NCI-H2081 (cell line): ENCODE measurements at regions not wholly inside any gene's neighbourhood (a gene's known extent, or its start where the extent isn't known, plus 50 kb on each side); places are given as distances from the start of the nearest gene placed in this dataset.

Experiments
- DNase-seq, 2 experiments: peaks; one replicate each; lab custom pipeline; 2025; lab: John Stamatoyannopoulos, UW

DNA sequence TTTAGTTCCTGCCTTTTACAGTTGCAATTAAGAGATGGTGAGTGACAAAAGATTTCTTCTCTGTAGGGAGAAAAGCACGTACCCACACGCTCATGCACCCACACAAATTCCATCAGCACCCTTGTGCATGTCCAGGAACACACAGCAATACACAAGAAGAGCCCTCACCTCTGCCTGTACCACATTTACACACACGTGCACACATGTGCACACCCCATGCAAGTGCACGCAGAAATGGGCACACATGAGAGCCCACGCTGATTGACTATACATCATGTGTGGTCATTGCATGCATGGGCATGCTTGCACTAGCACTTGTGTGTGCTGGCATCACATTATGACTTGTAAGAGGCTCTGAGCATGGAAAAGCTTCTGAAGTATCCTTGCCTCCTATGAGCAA lies 70.5 kb downstream of the SERPINA3 start:
- no peak for DNase-seq

DNA sequence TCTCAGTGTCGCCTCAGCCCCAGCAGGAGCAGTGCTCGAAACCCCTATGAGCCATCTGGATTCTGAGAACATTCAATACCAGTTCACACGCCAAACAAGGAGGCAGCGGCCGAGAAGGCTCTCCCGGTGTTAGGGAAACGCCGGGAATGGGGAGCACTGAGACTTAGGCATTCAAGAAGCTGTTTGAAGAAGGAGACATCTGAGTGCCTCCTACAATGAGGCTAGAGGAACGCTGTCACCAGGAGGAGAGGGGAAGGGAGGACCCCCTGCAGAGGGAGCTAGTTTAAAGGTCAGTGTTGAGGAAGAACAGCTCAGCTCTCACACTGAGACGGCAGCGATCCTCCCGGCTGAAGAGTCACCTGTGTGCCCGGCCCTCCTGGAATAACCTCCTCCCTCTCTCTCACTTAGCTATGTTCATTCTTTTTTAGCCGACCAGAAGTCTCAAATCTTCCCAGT lies 69.9 kb downstream of the SERPINA3 start:
- DNase-seq = no peak

DNA sequence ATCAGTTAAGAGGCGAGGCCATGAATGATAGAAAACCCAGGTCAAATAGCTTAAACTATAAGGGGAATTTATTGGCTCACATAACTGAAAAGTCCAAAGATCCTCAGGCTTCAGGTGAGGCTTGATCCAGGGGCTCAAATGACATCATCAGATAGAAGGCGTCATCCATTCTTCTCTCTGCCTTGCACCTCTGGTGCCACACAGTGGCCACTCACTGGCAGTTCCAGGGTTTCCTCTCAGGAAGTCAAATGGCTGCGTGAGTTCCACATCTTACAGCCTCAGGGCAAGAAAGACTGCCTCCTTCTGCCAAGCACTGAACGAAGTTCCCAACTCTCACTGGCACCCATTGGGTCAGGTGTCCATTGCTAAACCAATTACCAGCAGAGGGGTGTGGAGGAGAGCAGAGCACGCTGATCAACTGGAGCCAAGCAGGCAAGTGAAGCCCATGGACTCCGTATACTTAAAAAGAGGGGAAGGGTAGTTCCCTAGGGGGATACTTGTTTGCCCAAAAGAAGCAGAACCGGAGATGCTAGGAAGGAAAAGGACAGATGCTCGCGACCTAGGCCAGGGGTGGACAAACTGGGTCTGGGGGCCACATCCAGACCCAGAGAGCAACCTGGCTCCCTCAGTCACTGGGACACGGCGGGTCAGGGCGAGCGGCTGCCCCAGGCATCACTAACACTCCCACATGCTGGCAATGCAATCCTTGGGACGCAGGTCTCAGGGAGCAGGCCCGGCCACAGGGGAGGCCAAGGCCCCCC lies 69.3 kb downstream of the SERPINA3 start:
- no peak for DNase-seq

DNA sequence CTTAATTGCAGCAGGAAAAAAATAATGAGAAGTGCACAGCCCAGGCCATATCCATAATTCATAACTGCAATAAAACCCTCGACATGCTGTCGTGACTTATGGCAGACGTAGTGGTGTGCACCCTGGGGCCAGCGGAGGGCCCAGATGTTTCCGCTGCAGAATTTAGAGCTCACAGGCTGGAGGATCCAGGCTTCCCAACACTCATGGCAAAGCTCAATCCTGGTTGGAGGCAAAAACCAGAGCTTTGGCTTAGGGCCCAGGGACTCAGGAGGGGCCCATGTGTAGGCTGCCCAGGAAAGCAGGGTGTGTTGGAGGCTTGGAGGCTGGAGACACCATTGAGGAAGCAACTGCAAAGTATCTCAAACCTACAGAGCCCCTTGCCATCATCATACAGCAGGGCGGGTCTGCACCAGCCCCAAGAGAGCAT lies 68.7 kb downstream of the SERPINA3 start:
- no peak for DNase-seq

DNA sequence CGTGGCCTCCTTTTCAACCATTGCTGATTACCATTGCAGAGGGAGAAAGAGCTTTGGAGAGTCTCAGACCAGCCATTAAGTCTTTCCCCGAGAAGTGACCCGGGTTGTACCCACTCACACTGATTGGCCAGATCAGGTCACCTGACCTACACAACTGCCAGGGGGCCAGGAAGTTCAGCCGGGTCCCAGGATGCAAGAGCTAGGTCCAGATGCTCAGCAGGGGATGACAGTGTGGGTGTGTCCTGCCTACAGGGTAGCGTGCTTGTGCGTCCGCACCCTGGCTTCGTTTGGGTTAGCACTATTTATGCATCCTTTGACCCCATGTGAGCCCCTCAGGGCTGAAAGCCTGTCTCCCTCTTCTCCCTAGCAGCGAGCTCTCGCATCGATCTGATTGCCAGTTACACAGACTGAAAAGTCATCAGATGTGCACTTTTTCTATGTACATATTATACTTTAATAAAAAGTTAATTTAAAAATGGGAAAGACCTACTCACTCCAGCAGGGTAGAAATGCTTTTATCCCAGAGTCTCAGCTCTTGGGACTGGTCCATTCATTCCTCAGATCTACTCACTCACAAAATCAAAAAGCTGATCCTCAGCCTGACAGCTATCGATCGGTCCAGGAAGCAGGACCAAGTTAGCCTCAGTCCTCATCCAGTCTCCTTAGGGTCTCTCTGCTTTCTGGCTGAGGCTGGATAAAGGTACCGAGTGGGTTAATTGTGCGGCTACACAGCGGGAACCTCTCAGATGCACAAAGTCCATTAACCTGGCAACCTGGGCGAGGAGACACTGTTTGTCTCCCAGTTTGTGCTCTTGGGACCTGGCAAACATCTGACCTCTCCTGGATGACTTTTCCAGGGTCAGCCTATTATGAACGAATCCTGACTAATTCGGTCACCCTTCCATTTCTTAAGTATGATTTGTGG lies 68.0 kb downstream of the SERPINA3 start:
- no peak for DNase-seq

DNA sequence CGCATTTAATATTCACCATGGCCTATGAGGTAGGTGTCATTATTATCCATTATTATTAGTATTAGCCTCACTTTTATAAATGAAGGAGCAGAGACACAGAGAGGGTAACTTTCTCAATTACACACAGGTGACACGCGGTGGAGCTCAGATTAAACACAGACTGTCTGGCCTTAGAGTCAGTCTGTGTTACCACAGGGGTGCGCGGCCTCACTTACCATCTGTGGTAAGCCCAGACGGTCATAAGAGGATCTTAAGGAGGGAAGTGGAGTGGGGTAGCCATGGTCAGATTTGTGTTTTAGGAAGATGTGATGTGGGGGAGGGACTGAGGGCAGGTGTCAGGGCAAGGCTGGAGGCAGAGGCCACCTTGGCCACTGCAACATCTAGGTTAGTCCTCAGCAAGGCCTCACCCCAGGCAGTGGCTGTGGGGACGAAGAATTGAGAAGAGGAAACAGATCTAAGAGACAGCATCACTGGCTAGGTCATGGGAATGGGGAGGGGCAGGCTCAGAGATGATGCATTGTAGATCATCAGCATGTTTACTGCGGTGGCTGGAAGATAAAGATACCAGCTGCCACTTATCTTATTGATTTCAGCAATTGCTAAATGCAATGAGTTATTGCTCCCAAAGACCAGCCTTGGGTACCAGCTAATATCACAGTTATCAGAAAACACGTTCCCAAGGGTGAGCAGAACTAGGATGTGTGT lies 67.1 kb downstream of the SERPINA3 start:
- no peak for DNase-seq

DNA sequence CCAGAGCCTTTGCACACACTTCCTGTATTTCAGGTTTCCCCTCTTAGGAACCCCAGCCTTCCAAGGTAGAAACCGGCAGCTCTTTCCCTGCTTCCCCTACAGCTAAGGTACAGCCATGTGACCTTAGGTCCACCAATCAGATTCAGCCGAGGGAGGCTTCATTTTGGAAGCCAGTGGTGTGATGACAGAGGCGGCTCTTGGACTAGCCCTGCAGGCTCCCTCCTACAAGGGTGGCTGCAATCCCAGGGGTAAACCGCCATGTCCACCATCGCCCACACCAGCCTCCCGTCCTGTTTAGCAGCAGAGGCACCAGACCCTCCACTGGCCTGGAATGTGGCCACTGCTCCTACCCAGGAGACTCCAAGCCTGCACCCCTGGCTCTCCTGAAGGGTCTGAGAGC lies 65.6 kb downstream of the SERPINA3 start:
- DNase-seq = no peak

DNA sequence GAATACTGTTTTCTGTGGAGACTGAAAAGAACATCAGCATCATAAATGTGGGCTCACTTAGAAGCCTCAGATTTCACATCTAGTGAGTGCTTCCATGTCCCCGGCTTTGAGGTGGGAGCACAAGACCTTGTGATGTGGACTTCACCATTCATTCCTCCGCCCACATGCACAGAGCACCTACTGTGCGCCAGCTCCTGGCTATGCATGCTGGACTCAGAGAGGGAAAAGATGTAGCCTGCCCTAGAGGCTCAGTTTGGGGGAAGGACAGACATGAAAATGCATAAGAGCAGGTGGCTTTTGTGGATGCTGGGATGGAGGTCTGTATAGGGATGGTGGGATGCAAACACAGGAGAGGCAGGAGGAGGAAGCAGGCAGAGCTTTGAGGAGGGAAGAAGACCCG lies 65.0 kb downstream of the SERPINA3 start:
- DNase-seq = no peak

DNA sequence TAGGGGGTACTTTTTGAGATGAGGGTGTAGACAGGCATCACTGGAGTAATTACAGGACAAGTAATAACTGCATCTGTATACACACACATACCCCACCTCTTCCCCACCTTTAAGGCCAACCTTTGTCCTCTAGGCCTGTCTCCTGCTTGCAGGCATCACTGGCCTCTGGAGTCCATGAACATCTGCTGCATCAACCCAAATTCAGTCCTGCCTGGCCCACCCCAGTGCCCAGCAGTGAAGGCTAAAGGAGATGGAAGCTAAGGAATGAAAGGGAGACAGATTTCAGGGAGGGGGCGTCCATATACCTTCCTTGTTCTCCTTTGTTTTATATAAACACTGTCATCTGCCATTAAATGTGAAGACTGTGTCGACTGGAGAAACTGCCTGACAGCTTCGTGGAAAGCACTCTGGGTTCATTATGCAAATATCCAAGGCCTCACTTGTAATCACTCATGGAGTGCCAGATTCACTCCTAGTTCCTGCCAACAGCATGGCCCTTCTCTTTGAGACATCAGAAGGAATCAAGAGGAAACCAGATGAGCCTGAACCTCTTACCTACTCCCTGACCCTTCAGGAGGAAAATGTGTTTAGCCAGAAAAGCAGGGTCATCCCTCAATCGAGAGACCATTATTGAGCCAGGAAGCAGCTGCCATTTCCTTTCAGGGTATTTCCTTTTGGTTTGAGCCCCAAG lies 64.4 kb downstream of the SERPINA3 start:
- DNase-seq = no peak

DNA sequence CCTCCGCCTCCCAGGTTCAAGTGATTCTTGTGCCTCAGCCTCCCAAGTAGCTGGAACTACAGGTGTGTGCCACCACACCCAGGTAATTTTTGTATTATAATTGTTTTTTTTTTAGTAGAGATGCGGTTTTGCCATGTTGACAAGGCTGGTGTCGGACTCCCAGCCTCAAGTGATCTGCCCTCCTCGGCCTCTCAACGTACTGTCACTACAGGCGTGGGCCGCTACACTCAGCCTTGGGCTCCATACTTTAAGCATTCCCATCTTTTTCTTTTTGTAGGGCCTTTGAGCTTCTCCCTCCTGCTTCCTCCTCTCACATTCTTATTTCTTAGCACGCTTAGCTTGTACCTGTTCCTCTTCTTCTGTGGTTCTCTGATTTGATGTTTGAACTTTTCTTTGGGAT lies 62.8 kb downstream of the SERPINA3 start:
- DNase-seq = no peak

DNA sequence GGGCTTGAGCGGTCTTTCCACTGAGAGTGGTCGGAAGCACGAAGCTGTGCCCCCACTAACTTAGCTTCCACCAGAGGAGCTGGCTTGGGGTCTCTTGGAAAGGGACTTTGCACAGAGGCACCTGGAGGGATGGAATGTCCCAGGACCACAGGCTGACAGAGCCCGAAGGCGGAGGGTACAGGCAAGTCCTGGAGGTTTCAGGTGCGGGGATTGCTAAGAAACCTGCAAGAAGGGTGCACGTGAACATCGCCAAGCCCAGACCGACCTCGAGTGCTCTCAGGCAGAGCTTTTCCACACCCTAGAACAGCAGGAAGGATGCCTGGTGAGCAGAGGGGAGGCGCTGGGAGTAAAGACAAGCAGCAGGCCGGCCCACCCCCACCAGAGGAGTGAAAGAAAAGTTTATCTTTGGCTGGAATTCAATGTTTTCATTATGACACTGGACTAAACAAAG lies 61.6 kb downstream of the SERPINA3 start:
- DNase-seq = no peak
